ENCODE measurements at regions not wholly inside any gene's neighbourhood (a gene's known extent, or its start where the extent isn't known, plus 50 kb on each side); places are given as distances from the start of the nearest gene placed in this dataset.
"Not testable (repeated sequence)": the region's sequence is repeated elsewhere in the genome, so short reads cannot be mapped to it uniquely, and the experiment has no call there.

DNA sequence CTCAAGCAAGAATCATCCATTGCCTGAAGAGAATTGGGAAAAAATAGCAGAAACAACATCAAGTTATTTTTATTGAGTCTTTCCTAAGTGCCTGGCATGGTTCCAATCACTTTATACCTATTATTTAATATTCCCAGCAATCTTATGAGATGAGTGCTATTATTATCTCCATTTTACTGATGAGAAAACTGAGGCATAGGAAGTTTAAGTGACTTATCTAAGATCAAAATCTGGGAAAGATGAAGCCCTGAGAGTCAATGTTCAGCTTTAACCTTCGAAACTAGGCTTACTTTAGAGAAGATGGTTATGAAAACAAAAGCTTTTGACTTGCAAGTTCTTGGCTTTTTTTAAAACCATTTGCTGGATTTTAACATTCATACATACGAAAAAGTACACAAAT lies 141.6 kb downstream of the APIP start:
- H3K4me3 ChIP-seq (ENCODE audit: low read length) = no peak overlapping the region
- TF ChIP-seq, protein P1, sequence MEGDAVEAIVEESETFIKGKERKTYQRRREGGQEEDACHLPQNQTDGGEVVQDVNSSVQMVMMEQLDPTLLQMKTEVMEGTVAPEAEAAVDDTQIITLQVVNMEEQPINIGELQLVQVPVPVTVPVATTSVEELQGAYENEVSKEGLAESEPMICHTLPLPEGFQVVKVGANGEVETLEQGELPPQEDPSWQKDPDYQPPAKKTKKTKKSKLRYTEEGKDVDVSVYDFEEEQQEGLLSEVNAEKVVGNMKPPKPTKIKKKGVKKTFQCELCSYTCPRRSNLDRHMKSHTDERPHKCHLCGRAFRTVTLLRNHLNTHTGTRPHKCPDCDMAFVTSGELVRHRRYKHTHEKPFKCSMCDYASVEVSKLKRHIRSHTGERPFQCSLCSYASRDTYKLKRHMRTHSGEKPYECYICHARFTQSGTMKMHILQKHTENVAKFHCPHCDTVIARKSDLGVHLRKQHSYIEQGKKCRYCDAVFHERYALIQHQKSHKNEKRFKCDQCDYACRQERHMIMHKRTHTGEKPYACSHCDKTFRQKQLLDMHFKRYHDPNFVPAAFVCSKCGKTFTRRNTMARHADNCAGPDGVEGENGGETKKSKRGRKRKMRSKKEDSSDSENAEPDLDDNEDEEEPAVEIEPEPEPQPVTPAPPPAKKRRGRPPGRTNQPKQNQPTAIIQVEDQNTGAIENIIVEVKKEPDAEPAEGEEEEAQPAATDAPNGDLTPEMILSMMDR (conservative IDR thresholded peaks at IDR 0.05; ENCODE audit: low read depth, low read length) = no peak
- DNase-seq (ENCODE audit: low read depth) = no peak

DNA sequence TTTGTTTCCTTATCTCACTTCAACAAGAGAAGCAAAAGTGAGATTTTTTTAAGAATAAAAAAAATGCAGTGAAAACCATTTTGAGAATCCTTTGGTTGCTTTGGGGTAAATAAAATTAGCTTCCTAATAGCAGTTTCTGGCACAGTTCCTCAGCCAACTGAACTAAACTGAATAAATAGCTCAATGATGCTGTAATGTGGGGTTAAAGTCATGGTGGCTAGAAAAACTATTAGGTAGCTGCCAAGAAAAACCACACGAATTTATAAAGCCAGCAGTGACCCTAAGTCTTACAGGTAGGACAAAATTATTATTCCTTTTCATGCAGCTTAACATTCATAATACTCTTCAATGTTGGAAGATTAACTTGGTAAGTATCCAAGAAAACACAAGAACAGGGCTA lies 142.4 kb downstream of the APIP start:
- no peak overlapping the region for H3K4me3 ChIP-seq (ENCODE audit: low read length)
- TF ChIP-seq, protein P1 (conservative IDR thresholded peaks at IDR 0.05; ENCODE audit: low read depth, low read length) = no peak
- peak; percentile 94 for DNase-seq (ENCODE audit: low read depth)

DNA sequence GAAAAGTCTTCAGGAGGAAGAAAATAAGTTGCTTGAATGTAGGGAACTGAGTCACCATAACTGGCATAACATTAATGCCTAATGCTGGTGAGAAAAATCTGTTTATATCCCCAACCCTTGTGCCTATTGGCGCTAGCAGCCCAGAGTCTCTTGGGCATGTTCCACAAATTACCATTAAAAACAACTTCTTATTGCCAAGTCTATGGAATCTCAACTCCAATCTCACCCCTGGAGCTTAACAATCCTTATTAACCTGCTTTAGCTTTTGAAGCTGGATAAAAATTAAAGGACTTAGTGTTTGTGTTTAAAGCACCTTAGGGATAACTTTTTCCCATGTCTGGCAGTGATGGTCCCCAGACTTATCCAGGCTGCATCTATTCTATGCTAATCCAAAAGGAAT lies 143.0 kb downstream of the APIP start:
- H3K4me3 ChIP-seq (ENCODE audit: low read length) = no peak overlapping the region
- TF ChIP-seq, protein P1 (conservative IDR thresholded peaks at IDR 0.05; ENCODE audit: low read depth, low read length) = no peak
- peak; percentile 83 for DNase-seq (ENCODE audit: low read depth)

DNA sequence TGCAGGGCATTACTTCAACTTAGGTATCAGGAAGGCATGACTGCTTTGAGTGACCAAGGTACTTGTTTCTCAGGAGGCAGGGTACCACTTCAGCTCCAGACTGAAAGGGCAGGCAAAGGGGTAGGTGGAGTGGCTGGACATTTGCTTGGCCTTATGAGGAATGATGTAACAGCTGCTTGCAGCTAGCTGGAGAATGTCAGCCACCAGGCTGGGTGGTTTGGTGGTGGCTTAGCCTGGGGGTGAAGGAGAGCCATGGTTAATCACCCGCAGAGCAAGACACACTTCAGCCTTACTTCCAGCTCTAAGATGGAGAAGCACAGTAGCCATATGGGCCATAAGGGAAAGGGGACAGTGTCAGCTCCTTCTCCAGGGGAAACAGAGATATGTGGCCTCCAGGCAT lies 146.1 kb downstream of the APIP start:
- DNase-seq (ENCODE audit: low read depth) = no peak
- no peak overlapping the region for H3K4me3 ChIP-seq (ENCODE audit: low read length)
- TF ChIP-seq, protein P1 (conservative IDR thresholded peaks at IDR 0.05; ENCODE audit: low read depth, low read length) = no peak

DNA sequence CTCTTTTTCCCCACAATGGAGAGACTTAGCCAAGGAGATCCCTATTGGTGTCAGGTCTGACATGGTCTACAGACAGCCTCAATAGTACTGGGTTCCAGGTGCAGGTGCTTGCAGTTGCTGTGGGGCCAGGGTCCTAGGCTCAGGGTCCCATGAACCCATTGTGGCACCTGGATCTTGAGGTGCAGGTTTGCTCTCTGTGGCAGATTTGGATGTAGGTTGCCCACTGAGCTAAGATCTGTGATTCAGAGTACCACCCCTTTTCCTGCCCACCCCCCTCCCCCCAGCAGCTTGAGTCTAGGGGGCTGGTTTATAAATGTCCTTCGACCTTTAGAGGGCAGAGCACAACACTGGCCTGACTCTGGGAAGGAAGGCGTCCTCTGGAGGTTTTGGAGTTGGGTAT lies 147.0 kb downstream of the APIP start:
- DNase-seq (ENCODE audit: low read depth) = no peak
- H3K4me3 ChIP-seq (ENCODE audit: low read length) = no peak overlapping the region
- TF ChIP-seq, protein P1 (conservative IDR thresholded peaks at IDR 0.05; ENCODE audit: low read depth, low read length) = no peak

DNA sequence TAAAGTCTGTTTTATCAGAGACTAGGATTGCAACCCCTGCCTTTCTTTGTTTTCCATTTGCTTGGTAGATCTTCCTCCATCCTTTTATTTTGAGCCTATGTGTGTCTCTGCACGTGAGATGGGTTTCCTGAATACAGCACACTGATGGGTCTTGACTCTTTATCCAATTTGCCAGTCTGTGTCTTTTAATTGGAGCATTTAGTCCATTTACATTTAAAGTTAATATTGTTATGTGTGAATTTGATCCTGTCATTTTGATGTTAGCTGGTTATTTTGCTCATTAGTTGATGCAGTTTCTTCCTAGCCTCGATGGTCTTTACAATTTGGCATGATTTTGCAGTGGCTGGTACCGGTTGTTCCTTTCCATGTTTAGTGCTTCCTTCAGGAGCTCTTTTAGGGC lies 141.7 kb downstream of the EHF start:
- DNase-seq (ENCODE audit: low read depth); H3K4me3 ChIP-seq (ENCODE audit: low read length): not testable (repeated sequence)

DNA sequence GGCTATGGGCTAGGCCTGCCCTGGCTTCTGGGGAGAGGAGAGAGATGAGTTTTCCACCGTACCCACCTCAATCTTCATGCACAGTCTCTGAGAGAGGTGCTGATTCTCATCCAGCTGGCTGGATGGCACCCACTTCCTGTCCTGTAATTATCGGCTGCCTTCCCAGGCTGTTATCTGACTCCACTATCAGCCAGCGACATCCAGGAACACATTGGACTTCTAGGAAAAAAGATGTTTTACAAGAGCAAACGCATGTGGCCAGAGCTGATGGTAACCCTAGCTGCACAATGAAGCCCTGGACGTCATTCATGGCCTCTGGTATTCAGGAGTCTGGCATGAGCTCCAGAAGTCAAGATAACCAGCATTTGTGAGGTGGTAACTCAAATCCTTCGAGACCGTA lies 137.4 kb downstream of the EHF start:
- no peak for DNase-seq (ENCODE audit: low read depth)
- TF ChIP-seq, protein P1 (conservative IDR thresholded peaks at IDR 0.05; ENCODE audit: low read depth, low read length) = no peak
- no peak overlapping the region for H3K4me3 ChIP-seq (ENCODE audit: low read length)

DNA sequence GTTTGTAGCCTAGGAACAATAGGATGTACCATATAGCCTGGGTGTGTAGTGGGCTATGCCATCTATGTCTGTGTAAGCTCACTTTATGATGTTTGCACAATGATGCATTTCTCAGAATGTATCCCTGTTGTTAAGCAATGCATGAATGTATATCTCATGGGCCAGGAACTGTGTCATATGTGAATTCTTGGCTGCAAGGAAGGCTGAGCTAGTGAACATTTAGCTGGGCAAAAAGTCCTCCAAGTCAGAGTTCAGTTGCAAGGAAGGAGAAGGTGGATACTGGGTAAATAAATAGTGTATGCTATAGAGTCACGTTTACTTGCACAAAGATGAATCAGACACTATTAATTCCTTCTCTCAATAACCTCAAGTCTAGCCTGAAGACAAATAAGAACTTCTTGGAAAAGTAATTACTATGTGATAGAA lies 136.1 kb downstream of the EHF start:
- TF ChIP-seq, protein P1 (conservative IDR thresholded peaks at IDR 0.05; ENCODE audit: low read depth, low read length) = no peak
- no peak overlapping the region for H3K4me3 ChIP-seq (ENCODE audit: low read length)

More for the DNA sequence above, 136.1 kb downstream of the EHF start:
- no peak for DNase-seq (ENCODE audit: low read depth)

Measured in retinal pigment epithelial cell (primary cell).